ENCODE measurements at regions not wholly inside any gene's neighbourhood (a gene's known extent, or its start where the extent isn't known, plus 50 kb on each side); places are given as distances from the start of the nearest gene placed in this dataset.

DNA sequence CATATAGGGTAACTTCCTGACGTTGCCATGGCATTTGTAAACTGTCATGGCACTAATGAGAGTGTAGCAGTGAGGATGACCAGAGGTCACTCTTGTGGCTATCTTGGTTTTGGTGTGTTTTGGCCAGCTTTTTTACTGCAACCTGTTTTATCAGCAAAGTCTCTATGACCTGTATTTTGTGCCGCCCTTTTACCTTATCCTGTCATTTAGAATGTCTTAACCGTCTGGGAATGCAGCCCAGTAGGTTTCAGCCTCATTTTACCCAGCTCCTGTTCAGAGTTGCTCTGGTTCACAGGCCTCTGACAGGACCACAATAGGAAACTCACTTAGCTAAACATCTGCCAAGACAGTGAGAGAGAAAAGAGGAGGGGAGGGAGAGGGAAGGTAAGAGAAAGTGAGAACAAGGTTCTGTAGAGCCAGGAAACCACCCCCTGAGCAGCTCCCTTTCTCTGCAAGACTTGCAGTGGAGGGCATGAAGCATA, 64.8 kb upstream of the PLEKHG3 start:
- peak; percentile 58 for DNase-seq (ENCODE audit: low read depth)
- TF ChIP-seq, protein P1, sequence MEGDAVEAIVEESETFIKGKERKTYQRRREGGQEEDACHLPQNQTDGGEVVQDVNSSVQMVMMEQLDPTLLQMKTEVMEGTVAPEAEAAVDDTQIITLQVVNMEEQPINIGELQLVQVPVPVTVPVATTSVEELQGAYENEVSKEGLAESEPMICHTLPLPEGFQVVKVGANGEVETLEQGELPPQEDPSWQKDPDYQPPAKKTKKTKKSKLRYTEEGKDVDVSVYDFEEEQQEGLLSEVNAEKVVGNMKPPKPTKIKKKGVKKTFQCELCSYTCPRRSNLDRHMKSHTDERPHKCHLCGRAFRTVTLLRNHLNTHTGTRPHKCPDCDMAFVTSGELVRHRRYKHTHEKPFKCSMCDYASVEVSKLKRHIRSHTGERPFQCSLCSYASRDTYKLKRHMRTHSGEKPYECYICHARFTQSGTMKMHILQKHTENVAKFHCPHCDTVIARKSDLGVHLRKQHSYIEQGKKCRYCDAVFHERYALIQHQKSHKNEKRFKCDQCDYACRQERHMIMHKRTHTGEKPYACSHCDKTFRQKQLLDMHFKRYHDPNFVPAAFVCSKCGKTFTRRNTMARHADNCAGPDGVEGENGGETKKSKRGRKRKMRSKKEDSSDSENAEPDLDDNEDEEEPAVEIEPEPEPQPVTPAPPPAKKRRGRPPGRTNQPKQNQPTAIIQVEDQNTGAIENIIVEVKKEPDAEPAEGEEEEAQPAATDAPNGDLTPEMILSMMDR (IDR thresholded peaks at IDR 0.05; ENCODE audit: insufficient read depth, low read depth, low read length, missing control alignments), result no peak
- H3K4me3 ChIP-seq (ENCODE audit: low read depth, low read length), result no peak overlapping the region

DNA sequence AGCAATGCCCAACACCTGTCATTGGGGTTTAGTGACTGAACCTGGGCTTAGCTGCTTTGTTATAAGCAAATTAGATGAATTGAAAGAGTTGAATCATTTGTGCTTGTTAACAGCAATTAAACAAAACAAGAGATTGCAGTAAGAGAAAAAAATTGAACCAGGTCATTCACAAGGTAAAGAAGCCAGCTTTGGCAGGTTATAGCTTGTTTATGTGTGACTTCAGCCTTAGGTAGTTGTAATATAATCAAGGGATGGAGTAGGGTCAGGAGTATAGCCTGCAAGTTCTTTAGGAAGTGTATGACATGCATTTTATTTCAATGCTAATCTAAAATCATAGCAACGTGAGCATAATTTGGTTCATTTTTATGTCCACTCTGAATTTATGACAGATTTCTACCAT, 63.4 kb upstream of the PLEKHG3 start:
- TF ChIP-seq, protein P1 (IDR thresholded peaks at IDR 0.05; ENCODE audit: insufficient read depth, low read depth, low read length, missing control alignments), result no peak
- no peak for DNase-seq (ENCODE audit: low read depth)
- no peak overlapping the region for H3K4me3 ChIP-seq (ENCODE audit: low read depth, low read length)

DNA sequence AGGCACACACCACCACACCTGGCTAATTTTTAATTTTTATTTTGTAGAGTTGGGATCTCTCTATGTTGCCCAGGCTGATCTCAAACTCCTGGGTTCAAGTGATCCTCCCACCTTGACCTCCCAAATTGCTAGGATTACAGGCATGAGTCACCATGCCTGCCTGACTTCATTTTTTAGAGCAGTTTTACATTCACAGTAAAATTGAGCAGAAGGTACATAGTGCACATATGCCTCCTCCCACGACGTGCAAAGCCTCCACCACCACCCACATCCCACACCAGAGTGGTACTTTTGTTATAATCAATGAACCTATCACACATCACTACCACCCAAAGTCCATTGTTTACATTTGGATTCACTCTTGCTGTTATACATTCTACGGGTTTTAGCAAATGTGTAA, 62.5 kb upstream of the PLEKHG3 start:
- no peak for DNase-seq (ENCODE audit: low read depth)
- TF ChIP-seq, protein P1 (IDR thresholded peaks at IDR 0.05; ENCODE audit: insufficient read depth, low read depth, low read length, missing control alignments), result no peak

DNA sequence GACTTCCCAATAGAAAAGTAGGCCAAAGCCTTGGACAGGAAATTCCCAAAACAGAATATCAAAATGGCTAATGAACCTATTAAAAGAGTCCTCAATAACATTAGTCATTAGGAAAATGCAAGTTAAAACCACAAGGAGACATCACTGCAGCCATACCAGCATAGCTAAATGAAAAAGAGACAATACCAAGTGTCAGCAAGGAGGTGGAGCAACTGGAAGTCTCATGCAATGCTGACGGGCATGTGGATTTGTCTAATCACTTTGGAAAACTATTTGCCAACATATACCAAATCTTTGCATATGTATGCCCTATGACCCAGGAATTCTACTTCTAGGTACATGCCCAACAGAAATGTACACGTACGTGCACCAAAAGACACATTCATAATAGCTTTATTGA, 60.5 kb upstream of the PLEKHG3 start:
- no peak for DNase-seq (ENCODE audit: low read depth)
- TF ChIP-seq, protein P1 (IDR thresholded peaks at IDR 0.05; ENCODE audit: insufficient read depth, low read depth, low read length, missing control alignments), result no peak
- H3K4me3 ChIP-seq (ENCODE audit: low read depth, low read length), result no peak overlapping the region

More for the DNA sequence above, 62.5 kb upstream of the PLEKHG3 start:
- no peak overlapping the region for H3K4me3 ChIP-seq (ENCODE audit: low read depth, low read length)

DNA sequence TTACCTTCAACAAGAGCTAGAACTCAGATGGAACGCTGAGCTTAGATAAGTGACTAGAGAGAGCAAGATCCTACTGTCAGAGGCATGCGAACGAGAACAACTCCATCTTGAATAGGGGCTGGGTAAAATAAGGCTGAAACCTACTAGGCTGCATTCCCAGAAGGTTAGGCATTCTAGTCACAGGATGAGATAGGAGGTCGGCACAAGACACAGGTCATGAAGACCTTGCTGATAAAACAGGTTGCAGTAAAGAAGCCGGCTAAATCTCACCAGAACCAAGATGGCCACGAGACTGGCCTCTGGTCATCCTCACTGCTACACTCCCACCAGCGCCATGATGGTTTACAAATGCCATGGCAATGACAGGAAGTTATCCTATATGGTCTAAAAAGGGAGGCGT, 59.6 kb upstream of the PLEKHG3 start:
- no peak for DNase-seq (ENCODE audit: low read depth)
- no peak overlapping the region for H3K4me3 ChIP-seq (ENCODE audit: low read depth, low read length)
- TF ChIP-seq, protein P1 (IDR thresholded peaks at IDR 0.05; ENCODE audit: insufficient read depth, low read depth, low read length, missing control alignments), result no peak

DNA sequence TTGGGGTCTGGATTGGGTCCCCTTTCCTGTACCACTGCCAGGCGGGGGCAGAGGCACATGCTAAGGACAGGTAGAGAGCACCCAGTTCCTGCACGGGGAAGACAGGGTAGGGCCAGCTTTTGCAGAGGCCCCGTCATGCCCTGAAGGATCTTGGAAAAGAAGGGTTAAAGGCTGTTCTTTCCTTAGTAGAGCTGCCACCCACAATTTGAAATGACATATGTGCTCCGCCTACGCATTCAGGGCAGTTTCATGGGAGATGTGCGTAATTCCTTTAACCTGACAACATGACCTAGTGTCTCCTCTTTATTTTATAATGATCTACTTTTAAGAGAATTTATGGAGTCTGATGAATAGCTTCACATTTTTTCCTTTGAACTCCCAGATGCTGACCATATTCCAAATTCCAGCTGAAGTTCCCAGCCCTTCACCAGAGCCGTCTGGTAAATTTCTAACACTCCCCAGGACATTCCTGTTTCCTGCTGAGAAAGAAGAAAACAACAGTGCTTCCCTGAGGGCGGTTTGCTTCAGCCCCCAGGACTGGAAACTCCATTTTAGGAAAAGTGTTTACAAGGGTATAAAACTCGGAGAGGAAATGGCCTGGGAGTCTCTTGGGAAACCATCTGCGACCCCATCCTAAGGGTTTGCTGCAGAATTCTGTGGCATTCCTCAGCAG, 58.9 kb upstream of the PLEKHG3 start:
- DNase-seq (ENCODE audit: low read depth), result no peak

More for the DNA sequence above, 58.9 kb upstream of the PLEKHG3 start:
- no peak overlapping the region for H3K4me3 ChIP-seq (ENCODE audit: low read depth, low read length)
- TF ChIP-seq, protein P1 (IDR thresholded peaks at IDR 0.05; ENCODE audit: insufficient read depth, low read depth, low read length, missing control alignments), result no peak
